ENCODE measurements at regions not wholly inside any gene's neighbourhood (a gene's known extent, or its start where the extent isn't known, plus 50 kb on each side); places are given as distances from the start of the nearest gene placed in this dataset.

GRCh38 chr13:112150352-112150751 lies 83.4 kb downstream of the SOX1 start:
- peak in 1 of 2 donors; percentile 9 for DNase-seq (ENCODE audit: low read depth in 1 of 2, low spot score in 1 of 2)
- H3K9me3 ChIP-seq (ENCODE audit: low read depth), result no peaks in the 10 kb centered on the region
- H3K27me3 ChIP-seq, result peaks cover 14% of the 10 kb centered on the region
- H3K27ac ChIP-seq, result no peak overlapping the region
- H3K4me3 ChIP-seq, result no peak overlapping the region
- H3K4me1 ChIP-seq (ENCODE audit: low read depth), result no peaks in the 10 kb centered on the region
- TF ChIP-seq CTCF (IDR thresholded peaks at IDR 0.05; ENCODE audit: low read depth, low read length), result no peak
- no peaks in the 10 kb centered on the region for H3K36me3 ChIP-seq

GRCh38 chr13:112152846-112153245 lies 85.9 kb downstream of the SOX1 start:
- H3K27me3 ChIP-seq, result peaks cover 14% of the 10 kb centered on the region
- H3K4me3 ChIP-seq, result no peak overlapping the region
- no peaks in the 10 kb centered on the region for H3K4me1 ChIP-seq (ENCODE audit: low read depth)
- DNase-seq (ENCODE audit: low read depth in 1 of 2, low spot score in 1 of 2), result no peak
- no peaks in the 10 kb centered on the region for H3K9me3 ChIP-seq (ENCODE audit: low read depth)
- no peaks in the 10 kb centered on the region for H3K36me3 ChIP-seq
- no peak overlapping the region for H3K27ac ChIP-seq
- no peak for TF ChIP-seq CTCF (IDR thresholded peaks at IDR 0.05; ENCODE audit: low read depth, low read length)

- no peaks in the 10 kb centered on the region for H3K9me3 ChIP-seq (ENCODE audit: low read depth)
- no peaks in the 10 kb centered on the region for H3K36me3 ChIP-seq
- no peak overlapping the region for H3K4me3 ChIP-seq
- no peak for DNase-seq (ENCODE audit: low read depth in 1 of 2, low spot score in 1 of 2)
- H3K27ac ChIP-seq, result no peak overlapping the region
- peaks cover 14% of the 10 kb centered on the region for H3K27me3 ChIP-seq
- no peak for TF ChIP-seq CTCF (IDR thresholded peaks at IDR 0.05; ENCODE audit: low read depth, low read length)
- no peaks in the 10 kb centered on the region for H3K4me1 ChIP-seq (ENCODE audit: low read depth)
These were observed 86.4 kb downstream of the SOX1 start for GRCh38 chr13:112153364-112153763.

- H3K4me1 ChIP-seq (ENCODE audit: low read depth), result no peaks in the 10 kb centered on the region
- H3K27ac ChIP-seq, result no peak overlapping the region
- no peak overlapping the region for H3K4me3 ChIP-seq
- DNase-seq (ENCODE audit: low read depth in 1 of 2, low spot score in 1 of 2), result no peak
- TF ChIP-seq CTCF (IDR thresholded peaks at IDR 0.05; ENCODE audit: low read depth, low read length), result no peak
- H3K27me3 ChIP-seq, result peaks cover 14% of the 10 kb centered on the region
- no peaks in the 10 kb centered on the region for H3K36me3 ChIP-seq
- H3K9me3 ChIP-seq (ENCODE audit: low read depth), result no peaks in the 10 kb centered on the region
These were observed 86.9 kb downstream of the SOX1 start for GRCh38 chr13:112153846-112154245.

- TF ChIP-seq CTCF (IDR thresholded peaks at IDR 0.05; ENCODE audit: low read depth, low read length), result no peak
- DNase-seq (ENCODE audit: low read depth in 1 of 2, low spot score in 1 of 2), result no peak
These were observed 87.5 kb downstream of the SOX1 start for GRCh38 chr13:112154301-112155060.

More at GRCh38 chr13:112154301-112155060, 87.5 kb downstream of the SOX1 start:
- Histone ChIP-seq H3K4me3 (no peak overlapping the region), H3K36me3 (no peaks in the 10 kb centered on the region), H3K27me3 (peaks cover 14% of the 10 kb centered on the region), H3K27ac (no peak overlapping the region), H3K9me3 (ENCODE audit: low read depth) (no peaks in the 10 kb centered on the region), H3K4me1 (ENCODE audit: low read depth) (peaks cover 6% of the 10 kb centered on the region)
